Peyer's patch (tissue), 4 donors: ENCODE measurements at regions not wholly inside any gene's neighbourhood (a gene's known extent, or its start where the extent isn't known, plus 50 kb on each side); places are given as distances from the start of the nearest gene placed in this dataset.

Experiments
- POLR2A ChIP-seq, 2 donors: fragments of 450-650 bp; IDR thresholded peaks; one replicate each; pipeline ENCODE4 v1.5.1; 2017; ENCODE audit warnings: antibody characterized with exemption in 2 of 2, mild to moderate bottlenecking in 2 of 2, moderate library complexity in 2 of 2
- TF ChIP-seq, protein P1 (sequence below), 6 experiments: fragments of 450-650 bp in 4 of 6; fragments of 200-600 bp in 2 of 6; sonication (generic) in 1 of 6; IDR thresholded peaks; one replicate each; pipeline ENCODE4 v1.5.1; 2017 to 2019; ENCODE audit warnings: antibody characterized with exemption in 6 of 6, mild to moderate bottlenecking in 3 of 6, moderate library complexity in 1 of 6

DNA sequence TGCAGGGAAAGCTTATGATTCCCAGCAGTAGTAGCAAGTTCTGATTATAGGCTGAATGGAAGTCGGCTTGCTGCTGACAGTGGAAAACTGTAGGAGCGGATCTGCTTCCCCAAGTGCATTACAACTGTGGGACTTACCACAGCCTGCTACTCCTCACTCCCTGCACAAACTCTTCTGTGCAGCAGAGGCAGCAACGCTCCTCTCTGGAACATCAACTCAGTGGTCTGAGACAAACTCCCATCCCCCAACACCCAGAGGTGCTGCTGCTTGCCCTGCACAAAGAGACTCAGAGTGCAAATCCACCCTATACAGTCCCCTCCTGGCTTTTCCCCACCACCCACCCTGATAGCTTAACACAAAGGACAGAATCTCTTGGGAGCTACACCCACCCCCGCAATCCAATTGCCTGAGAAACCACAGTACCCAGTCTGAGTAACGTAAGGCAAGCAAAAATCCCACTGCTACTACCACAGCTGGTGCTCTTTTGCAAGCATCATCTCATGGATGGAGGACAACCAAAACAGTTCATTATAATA, 1455.2 kb downstream of the AMY1C start:
- no peak for TF ChIP-seq POLR2A (IDR thresholded peaks at IDR 0.05)
- TF ChIP-seq, protein P1, sequence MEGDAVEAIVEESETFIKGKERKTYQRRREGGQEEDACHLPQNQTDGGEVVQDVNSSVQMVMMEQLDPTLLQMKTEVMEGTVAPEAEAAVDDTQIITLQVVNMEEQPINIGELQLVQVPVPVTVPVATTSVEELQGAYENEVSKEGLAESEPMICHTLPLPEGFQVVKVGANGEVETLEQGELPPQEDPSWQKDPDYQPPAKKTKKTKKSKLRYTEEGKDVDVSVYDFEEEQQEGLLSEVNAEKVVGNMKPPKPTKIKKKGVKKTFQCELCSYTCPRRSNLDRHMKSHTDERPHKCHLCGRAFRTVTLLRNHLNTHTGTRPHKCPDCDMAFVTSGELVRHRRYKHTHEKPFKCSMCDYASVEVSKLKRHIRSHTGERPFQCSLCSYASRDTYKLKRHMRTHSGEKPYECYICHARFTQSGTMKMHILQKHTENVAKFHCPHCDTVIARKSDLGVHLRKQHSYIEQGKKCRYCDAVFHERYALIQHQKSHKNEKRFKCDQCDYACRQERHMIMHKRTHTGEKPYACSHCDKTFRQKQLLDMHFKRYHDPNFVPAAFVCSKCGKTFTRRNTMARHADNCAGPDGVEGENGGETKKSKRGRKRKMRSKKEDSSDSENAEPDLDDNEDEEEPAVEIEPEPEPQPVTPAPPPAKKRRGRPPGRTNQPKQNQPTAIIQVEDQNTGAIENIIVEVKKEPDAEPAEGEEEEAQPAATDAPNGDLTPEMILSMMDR (IDR thresholded peaks at IDR 0.05), result no peak
